HG03135 (cell line): ENCODE measurements at regions not wholly inside any gene's neighbourhood (a gene's known extent, or its start where the extent isn't known, plus 50 kb on each side); places are given as distances from the start of the nearest gene placed in this dataset.
"Not testable (repeated sequence)": the region's sequence is repeated elsewhere in the genome, so short reads cannot be mapped to it uniquely, and the experiment has no call there.

Experiments used
- ATAC-seq: cut with Tn5 transposase; IDR thresholded peaks from one replicate; pipeline ENCODE4 v1.9.1; 2021; ENCODE audit warnings: mild to moderate bottlenecking, moderate library complexity; ENCODE audit not compliant: unreplicated experiment

DNA sequence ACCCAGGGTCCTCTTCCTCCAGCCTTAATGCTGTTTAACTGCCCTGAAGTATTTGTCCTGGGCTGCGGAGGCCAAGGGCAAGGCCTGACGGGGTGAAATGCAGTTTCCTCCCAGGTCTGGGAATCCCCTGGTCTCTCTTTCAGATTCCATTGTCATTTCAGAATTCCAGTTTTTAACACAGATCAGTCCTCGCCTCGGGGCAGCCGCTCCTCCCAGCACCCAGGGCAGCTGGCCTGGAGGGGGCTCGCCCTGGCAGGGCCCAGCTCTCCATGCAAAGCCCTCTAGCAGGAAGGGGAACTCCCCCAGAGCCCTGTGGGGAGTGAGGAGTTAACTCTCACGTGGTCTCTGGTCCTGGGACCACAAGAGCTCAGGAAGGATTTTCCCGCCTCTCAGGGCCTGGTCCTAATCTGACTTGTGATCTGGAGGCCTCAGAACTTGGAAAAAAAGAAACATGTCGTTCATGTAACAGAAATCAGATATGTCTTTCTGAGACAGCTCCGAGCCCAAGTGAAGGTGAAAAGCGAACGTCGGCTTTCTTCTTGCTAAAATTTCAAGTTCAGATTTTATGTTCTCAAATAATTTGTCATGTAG, 265.6 kb upstream of the SFSWAP start:
- no peak for ATAC-seq

DNA sequence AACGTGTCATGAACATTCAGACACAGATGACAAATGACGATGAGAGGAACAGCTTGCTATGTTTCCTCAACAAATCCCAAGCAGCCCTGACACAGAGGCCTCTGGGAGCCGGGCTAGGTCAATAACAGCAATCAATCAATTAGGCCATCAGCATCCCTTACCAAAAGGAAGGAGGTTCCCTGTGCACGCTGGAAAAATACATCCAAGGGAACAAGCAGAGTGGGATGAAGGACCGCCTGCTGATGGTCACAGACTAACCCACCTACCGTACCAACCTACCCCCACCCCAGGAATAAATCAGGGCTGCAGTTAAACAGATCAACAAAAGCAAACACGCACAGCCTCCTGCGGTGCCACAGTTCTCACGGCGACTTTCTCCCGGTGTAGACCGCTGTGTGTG, 265.1 kb upstream of the SFSWAP start:
- no peak for ATAC-seq

DNA sequence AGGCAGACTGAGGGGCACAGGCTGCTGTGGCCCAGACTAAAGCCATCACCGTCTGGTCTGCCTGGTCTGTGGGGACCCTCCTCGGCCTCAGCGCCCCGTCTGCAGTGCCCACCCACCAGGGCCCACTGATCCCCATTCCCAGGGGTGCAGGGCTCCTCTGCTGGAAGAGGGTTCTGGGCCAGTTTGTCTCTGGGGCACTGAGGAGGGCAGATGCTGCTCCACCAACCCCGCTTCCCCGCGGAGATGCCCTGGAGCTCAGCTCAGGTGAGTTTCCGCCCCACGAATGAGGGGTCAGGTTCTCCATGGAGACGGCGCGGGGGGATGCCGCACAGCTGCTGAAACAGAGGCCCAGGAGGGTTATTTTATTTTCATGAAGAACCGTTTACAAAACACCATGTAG, 263.3 kb upstream of the SFSWAP start:
- not testable (repeated sequence) for ATAC-seq

DNA sequence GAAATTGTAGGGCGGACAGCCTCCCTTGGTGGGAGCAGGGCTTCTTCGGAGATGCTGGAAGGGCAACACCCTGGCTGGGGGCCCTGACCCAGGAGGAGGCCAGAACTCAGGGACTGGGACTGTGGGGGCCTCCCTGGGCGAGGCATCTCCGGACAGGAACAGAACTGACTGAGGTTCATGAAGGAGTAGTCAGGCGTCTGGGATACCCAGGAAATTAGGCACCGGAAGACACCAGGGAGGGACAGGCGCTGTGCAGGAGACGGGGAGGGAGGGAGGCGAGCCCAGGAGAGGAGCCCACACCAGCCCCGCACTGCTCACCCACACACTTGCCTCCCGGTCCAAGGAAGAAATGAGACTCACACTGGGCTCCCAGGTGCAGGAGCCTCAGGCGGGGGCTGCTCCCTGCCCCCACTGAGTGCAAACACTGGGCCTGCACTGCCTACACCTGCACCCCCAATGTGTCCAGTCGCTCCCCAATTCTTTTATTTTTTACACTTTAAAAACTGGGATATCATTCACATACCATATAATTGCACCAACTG, 262.6 kb upstream of the SFSWAP start:
- ATAC-seq, result no peak

DNA sequence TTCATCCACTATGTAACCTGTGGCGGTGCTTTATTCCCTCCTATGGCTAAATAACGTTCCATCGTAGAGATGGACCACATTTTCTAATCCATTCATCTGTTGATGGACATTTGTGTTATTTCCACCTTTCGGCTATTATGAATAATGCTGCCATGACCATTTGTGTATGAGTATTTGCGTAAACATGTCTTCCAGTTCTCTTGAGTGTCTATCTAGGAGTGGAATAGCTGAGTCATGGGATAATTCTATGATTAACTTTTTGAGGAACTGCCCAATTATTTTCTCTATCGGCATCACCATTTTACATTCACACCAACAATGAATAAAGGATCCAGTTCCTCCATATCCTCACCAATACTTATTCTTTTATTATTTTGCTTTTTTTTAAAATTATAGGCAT, 261.9 kb upstream of the SFSWAP start:
- no peak for ATAC-seq

DNA sequence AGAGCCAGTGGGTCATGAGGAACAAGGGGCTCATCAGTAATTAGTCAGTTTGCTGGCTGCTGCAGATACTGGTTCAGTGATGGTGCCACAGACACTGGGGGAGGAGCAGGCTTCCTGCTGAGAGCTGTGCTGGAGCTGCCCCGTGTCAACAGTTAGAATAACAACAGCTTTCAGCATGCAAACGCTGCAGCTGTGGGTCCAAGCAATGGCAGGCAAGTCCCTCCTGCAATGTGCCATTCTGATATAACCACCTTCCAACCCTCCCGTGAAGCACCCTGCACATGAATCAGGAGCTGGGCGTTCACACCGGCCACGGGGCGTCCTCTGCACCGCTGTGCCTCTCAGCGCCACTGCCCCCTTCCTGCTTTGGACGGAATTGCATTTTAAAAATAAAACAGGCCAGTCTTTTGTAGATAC, 258.4 kb upstream of the SFSWAP start:
- no peak for ATAC-seq

DNA sequence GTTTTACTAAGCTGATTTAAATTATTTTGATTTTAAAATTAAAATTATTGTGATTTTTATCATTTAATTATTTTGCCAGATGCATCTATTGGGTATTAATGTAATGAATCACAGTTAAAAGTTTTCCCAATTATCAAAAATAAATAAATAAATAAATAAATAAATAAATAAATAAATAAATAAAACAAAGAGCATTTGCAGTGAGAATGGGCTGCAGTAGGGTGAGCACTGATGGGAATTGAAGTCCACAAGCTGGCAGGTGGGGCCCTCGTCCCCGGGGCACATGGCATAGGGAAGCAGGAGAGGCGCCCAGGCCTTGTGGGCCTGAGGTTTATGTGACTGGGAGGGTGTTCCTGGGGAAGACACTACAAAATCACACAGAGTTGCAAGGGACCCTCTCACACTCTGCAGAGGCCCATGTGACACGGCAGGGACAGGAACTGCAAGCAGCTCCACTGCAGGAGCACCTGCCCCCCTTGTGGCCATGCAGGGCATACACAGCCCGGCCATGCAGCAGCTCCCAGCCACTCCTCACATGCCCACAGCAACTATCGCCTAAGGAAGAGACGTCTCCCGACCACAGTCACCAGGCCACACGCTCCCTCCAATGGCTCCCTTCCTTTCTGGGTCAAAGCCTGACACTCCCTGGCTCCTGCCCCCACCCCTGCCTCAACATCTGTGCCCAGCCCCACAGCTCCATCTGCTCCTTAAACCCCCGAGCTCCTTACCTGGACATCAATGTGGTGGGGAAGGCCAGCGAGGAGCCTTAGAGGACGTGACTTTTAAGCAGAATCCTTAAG, 256.3 kb upstream of the SFSWAP start:
- peak; percentile 95 for ATAC-seq

DNA sequence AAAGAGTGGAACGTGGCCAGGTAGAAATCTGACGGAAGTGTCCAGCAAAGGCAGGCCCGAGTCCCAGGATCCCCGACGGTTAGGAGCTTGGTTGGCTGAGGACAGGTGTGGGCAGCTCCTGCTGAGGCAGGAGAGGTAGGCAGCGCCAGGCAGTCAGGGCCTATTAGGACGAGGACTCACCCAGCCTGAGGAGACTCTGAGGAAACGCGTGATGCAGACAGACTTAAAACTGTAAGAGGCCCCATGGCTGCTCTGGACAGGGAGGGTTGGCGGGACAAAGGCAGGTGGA, 255.7 kb upstream of the SFSWAP start:
- no peak for ATAC-seq

DNA sequence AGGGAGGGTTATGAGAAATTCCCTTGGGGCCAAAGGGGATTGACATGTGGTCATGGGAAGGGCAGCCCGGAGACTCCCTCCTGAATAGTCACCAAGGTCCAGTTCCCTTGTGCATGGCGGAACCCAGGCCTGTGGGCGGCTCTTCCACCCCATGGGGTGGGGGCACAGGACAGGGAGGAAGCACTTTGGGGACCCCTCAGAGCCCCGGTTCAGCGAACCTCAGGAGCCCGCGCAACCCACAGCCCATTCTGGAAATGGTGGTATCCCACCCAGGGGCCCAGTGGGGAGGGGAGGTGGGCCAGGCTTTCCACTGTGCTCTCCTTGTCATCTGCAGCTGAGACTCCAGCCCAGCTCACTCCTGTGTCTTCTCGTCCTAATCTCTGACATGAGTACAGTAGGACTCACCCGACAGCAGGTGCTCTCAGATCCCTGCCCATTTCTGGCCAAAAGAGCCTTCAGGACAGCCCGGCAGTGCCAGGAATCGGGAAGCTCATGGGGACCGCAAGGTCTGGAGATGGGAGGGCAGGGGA, 255.2 kb upstream of the SFSWAP start:
- no peak for ATAC-seq

DNA sequence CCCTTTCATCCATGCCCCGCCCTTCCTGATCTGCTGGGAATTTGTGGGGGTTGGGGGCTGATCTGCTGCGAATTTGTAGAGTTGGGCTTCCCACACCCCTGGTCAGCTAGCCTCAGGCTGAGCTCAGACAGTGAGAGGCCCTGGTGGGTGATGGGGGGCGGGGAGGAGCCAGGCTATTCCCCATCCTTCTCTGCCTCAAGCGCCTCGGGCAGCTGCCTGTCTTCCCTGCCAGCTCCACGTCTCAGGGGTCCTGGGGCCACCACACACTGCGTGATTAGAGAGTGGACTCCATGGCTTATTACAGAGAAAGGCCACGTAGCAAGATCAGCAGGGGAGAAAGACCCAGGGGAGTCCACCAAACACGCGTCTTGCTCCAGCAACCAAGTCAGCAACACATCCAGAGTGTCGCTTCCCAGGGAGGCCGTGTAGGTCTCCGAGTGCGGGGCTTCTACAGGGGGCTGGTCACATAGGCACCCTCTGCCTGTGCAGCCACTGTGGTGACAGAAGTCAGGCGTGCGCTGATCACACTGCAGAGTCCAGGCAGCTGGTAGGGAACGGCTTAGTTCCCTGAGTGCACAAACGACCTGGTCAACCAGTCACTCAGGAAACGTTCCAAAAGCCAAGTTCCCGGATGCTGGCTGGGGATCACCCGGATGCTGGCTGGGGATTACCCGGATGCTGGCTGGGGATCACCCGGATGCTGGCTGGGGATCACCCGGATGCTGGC, 254.4 kb upstream of the SFSWAP start:
- ATAC-seq, result no peak

DNA sequence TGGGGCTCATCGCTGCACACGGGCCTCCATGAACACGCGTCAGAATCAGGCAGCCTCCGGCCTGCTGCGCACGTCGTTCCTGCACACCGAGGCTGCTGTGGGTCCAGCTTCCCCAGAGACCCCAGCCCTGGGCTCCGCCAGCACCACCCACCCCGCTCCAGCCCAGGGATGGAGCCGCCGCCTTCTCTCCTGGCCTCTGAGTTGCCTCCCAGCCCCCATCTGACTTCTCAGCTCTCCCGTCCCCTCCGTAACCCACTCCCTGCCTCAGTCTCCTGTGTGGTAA, 253.9 kb upstream of the SFSWAP start:
- no peak for ATAC-seq

DNA sequence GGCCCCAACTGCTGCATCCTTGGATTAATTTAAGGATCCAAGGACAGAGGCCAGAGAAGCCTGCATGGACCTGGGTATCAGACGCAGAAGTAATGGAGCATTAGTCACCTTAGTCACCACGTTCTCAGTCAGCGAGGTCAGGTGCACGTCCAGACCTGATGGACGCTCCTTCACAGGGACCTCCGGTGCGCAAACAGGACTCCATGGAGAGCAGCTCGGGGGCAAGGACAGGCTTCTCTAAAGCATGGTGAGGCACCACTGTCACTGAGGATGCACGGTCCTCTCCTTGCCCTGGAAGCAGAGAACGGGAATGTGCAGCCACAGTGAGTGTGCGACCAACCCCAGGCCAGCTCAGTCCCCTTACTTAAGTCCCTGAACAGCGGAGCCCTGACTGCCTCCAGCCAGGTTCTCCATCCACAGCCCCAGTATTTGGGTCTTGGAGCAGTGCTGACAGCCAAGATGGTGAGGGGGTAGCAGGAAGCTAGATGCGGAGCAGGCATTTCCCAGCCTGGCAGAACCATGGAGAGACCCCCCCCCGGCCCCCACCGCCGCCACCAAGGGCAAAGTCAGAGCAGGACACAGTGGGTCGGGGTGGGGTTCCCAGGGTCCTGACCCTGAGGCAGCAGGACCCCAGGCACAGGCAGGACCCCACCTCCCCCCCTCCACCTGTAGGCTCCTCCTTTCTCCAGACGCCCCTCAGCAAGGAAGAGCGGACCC, 253.4 kb upstream of the SFSWAP start:
- ATAC-seq, result no peak

DNA sequence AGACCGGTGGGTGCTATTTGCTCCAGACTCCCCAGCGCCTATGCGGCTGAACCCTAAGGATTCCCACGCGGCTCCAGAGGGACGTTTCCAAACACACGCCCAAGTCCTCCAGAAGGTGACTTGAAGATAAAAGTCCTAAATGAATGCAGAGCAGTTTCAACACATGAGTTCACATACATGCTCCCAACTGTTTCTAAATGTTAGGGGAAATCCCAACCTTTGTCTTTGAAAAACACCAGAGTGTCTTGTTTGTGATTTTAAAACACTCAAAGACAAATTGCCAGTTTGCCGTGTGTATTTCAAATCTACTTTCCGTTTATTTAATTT, 252.9 kb upstream of the SFSWAP start:
- no peak for ATAC-seq

DNA sequence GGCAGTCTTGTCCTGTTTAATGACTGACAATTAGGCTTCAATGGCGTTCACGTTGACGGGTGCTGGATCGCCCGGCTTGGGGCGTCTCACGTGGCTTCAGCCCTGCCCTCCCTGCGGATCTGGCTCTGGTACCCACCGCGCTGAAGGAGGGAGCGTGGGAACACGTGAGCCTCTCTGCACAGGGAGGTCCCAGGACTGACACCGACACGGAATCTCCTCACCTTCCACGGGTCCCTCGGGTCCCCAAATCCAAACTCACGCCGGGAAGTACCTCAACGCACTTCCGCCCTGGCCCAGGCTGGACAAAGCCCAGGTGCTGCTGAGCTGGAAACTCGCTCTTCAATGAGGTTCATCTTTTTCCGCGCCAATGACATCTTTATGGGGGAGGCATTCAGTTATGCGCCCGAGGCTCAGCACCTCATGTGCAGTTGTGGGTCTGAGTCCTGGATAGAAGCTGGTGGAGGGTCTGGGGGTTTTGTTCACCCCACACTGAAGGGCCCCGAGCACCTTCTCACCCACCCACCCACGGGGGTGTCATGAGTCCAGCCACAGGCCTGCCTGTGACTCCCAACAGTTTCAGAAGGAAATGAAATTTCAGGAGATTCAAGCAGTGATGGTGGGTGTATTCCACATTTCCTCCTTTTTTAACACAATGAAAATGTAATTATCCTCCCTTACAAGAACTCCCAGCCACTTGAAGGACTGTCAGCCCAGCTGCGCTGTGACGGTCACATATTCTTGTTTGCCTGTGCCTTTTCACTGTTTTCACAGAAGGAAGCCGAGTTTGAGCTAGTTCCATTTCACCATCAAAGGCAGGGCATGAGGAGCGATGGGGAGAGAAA, 251.7 kb upstream of the SFSWAP start:
- ATAC-seq, result no peak

DNA sequence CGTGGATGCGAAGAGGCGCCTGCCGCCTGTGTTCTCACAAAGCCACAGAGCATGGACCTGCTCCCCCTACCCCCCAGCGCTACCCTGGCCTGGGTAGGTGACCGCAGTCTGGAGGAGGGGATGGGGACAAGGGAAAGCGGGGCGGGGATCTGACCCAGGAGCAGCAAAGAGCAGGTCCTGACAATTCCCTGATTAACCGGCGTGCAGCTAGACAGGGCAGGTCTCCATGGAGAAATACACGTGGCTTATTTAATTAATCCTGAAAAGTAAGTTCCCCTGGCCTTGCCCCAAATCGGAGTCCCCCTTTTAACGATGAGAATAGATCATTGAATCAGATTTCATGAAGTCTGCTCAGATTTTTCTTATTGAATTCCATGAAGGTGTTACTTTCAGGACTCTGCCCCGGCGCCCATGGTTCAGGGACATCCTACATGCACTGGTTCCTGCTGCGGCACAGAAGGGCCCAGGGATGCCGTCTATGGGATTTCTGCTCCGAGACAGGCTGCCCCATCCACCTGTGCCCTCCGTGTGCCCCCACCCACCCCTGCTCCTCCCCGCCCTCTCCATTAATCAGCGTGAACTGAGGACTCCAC, 251.0 kb upstream of the SFSWAP start:
- ATAC-seq, result no peak

DNA sequence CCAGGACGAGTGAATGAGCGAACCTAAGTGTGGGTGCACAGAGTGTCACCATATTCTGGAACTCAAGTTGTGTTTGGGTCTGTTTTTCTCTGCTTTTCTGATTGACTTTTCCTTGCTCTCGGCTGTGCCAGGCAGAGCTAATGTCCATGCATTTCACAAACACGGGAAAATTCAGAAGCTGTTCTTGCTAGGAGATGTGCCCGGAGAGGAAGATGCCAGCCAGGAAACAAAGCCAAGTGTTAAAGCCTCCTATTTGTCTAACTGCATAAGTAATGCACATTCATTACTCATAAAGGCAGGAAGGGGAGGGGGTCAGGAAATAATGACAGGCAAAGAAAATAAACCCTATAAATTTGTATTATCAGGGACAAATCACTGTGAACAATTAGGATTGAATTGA, 250.4 kb upstream of the SFSWAP start:
- ATAC-seq, result no peak

DNA sequence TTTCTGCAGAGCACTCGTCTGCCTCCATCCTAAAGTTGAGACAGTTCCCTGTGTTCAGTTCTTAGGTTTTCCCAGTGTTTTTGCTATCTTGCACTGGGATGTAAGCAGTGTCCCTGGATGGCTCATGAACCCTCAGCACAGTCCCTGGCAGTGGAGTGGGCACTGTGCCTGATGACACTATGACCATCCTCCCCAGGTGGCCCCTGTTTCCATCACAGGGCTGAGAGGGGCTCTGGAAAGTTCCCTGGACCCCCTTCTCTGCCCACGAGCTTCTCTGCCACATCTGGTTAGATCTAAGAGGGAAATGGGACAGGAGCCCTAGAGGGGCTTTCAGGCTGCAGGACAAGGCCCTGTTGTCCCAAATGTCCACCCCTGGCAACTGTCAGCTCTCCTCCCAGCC, 249.8 kb upstream of the SFSWAP start:
- no peak for ATAC-seq

DNA sequence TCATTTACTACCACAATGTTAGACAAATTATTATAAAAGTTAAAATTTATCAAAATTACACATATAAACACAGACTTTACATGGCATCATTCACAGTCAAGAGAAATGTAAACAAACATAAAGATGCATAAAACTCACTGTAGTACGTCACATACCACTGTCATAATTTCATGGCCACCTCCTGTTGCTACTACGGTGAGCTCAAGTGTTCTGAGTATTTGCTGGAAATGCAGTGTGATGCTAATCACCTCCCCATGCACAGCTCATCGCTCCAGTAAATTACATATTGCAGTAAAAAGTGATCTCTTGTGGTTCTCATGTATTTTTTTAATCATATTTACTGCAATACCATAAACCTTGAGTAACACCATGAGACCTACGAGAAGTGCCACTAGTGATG, 247.7 kb upstream of the SFSWAP start:
- no peak for ATAC-seq

DNA sequence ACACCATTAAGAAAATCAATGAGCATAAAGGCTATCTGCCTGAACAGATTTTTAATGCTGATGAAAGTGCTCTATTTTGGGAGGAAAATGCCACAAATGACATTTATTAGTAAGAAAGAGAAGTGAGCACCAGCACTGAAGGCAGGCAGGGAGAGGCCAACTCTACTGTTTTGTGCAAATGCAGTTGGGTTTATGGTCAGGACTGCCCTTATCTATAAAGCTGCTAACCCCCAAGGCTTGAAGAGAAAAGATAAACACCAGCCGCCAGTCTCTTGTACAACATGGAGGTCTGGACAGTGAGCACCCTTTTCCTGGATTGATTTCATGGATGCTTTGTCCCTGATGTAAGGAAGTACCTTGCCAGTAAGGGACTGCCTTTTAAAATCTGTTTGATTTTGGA, 246.8 kb upstream of the SFSWAP start:
- no peak for ATAC-seq

DNA sequence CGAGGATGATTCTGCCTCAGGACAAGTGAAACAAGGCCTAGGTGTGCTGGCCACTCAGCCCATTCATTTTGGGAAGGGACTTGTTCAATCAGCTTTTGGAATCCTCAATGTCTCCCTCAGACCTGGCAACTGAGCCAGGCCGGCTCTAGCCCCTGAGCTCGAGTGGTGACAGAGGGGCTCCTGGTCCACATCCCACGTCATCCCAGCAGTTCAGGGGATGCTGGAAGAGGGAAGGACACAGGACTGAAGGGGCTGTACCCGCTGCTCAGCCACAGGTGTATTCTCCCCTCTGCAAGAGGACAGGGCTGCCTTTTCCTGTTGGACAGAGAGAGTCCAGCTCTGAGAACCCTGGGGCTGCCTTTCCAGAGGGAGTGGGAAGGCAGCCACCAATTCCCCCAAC, 244.6 kb upstream of the SFSWAP start:
- no peak for ATAC-seq
